ENCODE measurements at regions not wholly inside any gene's neighbourhood (a gene's known extent, or its start where the extent isn't known, plus 50 kb on each side); places are given as distances from the start of the nearest gene placed in this dataset.
"Not testable (repeated sequence)": the region's sequence is repeated elsewhere in the genome, so short reads cannot be mapped to it uniquely, and the experiment has no call there.

GRCh38 chr7:86445285-86445684, 198.4 kb upstream of the GRM3 start:
- no peak overlapping the region for H3K27ac Mint-ChIP-seq
- no peaks in the 10 kb centered on the region for H3K27me3 Mint-ChIP-seq
- peaks cover 16% of the 10 kb centered on the region for H3K9me3 Mint-ChIP-seq
- no peaks in the 10 kb centered on the region for H3K4me1 Mint-ChIP-seq (ENCODE audit: low read depth in 2 of 2)
- no peak for DNase-seq (ENCODE audit: low spot score)
- H3K36me3 Mint-ChIP-seq = peaks cover 5% of the 10 kb centered on the region
- no peak for ATAC-seq
- no peak overlapping the region for H3K4me3 Mint-ChIP-seq

GRCh38 chr7:86444245-86444644, 199.5 kb upstream of the GRM3 start:
- DNase-seq (ENCODE audit: low spot score) = no peak

GRCh38 chr7:86440420-86440819, 203.3 kb upstream of the GRM3 start:
- not testable (repeated sequence) for DNase-seq (ENCODE audit: low spot score); H3K4me1 Mint-ChIP-seq (ENCODE audit: low read depth in 2 of 2); H3K27me3 Mint-ChIP-seq; ATAC-seq; H3K27ac Mint-ChIP-seq; H3K36me3 Mint-ChIP-seq; H3K4me3 Mint-ChIP-seq
- H3K9me3 Mint-ChIP-seq = peaks cover 14% of the 10 kb centered on the region

More at GRCh38 chr7:86444245-86444644, 199.5 kb upstream of the GRM3 start:
- peaks cover 5% of the 10 kb centered on the region for H3K36me3 Mint-ChIP-seq
- no peaks in the 10 kb centered on the region for H3K4me1 Mint-ChIP-seq (ENCODE audit: low read depth in 2 of 2)
- no peak overlapping the region for H3K4me3 Mint-ChIP-seq
- no peaks in the 10 kb centered on the region for H3K27me3 Mint-ChIP-seq
- H3K9me3 Mint-ChIP-seq = peaks cover 16% of the 10 kb centered on the region
- no peak for ATAC-seq
- H3K27ac Mint-ChIP-seq = no peak overlapping the region

DNA sequence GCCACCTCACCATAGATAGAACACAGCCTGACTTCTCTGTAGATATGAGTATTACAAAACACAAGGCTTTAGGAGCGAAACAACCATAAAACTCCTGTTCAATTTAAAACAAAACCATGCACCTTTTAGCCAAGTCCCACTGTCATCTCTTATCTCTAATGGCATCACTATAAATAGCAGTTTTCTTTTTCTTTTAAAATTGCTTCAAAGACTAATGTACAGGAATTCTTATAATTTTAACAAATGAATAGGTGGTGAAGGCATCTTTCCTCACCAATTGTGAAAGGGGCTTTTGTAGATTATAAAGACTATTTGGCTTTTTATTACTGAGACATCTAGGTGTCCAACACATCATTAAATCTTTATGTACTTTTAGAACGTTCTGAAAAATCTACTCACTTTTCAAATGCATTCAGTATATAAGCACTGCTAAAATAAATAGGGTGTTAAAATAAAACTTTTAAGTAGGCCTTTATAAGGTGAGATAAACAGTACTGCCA, 205.7 kb upstream of the GRM3 start:
- no peak overlapping the region for H3K27ac Mint-ChIP-seq
- DNase-seq (ENCODE audit: low spot score) (no peak), ATAC-seq (no peak)
- H3K4me3 Mint-ChIP-seq = no peak overlapping the region
- H3K27me3 Mint-ChIP-seq = no peaks in the 10 kb centered on the region
- no peaks in the 10 kb centered on the region for H3K36me3 Mint-ChIP-seq
- no peaks in the 10 kb centered on the region for H3K4me1 Mint-ChIP-seq (ENCODE audit: low read depth in 2 of 2)
- H3K9me3 Mint-ChIP-seq = peaks cover 20% of the 10 kb centered on the region

DNA sequence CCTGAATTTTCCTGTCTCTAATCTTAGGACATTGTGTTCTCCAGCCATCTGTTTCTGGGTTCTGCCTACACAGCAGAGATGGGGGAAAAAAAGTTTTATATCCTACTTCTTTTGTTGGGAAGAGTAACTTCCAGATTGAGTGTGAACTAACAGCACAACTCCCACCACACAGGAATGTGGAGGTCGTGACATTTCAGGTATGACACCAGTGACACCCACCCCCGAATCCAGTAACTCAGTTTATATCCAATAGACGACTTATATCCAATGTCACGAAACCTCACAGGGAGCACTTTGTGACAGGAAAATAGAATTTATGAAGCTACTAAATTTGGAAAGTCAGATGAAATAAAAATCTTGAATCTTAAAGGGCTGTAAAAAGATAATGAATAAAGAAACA, 211.9 kb upstream of the GRM3 start:
- Mint-ChIP-seq H3K4me3 (no peak overlapping the region), H3K4me1 (ENCODE audit: low read depth in 2 of 2) (no peaks in the 10 kb centered on the region), H3K27ac (no peak overlapping the region), H3K9me3 (peaks cover 22% of the 10 kb centered on the region), H3K36me3 (no peaks in the 10 kb centered on the region), H3K27me3 (no peaks in the 10 kb centered on the region)
- ATAC-seq (no peak), DNase-seq (ENCODE audit: low spot score) (no peak)

- H3K27ac Mint-ChIP-seq = no peak overlapping the region
- ATAC-seq = no peak
- no peaks in the 10 kb centered on the region for H3K4me1 Mint-ChIP-seq (ENCODE audit: low read depth in 2 of 2)
- no peak for DNase-seq (ENCODE audit: low spot score)
- H3K27me3 Mint-ChIP-seq = no peaks in the 10 kb centered on the region
- H3K36me3 Mint-ChIP-seq = no peaks in the 10 kb centered on the region
- no peak overlapping the region for H3K4me3 Mint-ChIP-seq
- H3K9me3 Mint-ChIP-seq = no peaks in the 10 kb centered on the region
Observed at GRCh38 chr7:86411814-86412213, 231.9 kb upstream of the GRM3 start.

DNA sequence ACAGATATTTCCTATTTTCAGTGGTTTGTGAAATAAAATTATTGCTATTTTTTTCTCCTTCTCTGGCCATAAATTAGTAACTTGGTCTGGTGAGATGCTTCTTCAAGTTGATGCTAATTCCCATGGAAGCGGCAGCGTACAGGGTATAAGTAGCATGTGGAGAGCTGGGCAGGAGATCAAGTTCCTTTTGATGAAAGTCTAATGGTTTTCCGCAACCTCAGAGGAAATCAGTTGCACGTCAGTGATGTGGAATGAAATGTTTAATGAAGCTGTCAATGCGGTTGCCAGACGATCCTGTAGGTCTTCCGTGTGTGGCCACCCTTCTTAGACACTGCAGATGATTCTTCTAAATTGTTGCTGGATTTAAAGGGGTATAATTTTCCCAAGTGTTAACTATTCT, 236.4 kb upstream of the GRM3 start:
- no peaks in the 10 kb centered on the region for H3K27me3 Mint-ChIP-seq

DNA sequence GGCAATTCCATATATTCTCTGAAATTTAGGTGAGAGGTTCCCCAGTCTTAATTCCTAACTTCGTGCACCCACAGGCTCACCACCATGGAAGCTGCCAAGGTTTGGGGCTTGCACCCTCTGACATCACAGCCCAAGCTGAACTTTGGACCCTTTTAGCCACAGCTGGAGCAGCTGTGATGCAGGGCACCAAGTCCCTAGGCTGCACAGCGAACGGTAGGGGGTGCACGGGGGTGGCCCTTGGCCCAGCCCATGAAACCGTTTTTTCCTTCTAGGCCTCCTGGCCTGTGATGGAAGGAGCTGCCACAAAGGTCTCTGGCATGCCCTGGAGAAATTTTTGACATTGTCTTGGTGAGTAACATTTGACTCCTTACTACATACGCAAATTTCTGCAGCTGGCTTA, 251.9 kb upstream of the GRM3 start:
- DNase-seq (ENCODE audit: low spot score) (no peak), ATAC-seq (no peak)
- no peak overlapping the region for H3K4me3 Mint-ChIP-seq
- peaks cover 23% of the 10 kb centered on the region for H3K9me3 Mint-ChIP-seq
- no peak overlapping the region for H3K27ac Mint-ChIP-seq
- H3K27me3 Mint-ChIP-seq = no peaks in the 10 kb centered on the region
- peaks cover 6% of the 10 kb centered on the region for H3K36me3 Mint-ChIP-seq
- no peaks in the 10 kb centered on the region for H3K4me1 Mint-ChIP-seq (ENCODE audit: low read depth in 2 of 2)

More for the DNA sequence above, 236.4 kb upstream of the GRM3 start:
- H3K27ac Mint-ChIP-seq = no peak overlapping the region
- no peaks in the 10 kb centered on the region for H3K36me3 Mint-ChIP-seq
- DNase-seq (ENCODE audit: low spot score) (no peak), ATAC-seq (no peak)
- H3K4me1 Mint-ChIP-seq (ENCODE audit: low read depth in 2 of 2) = no peaks in the 10 kb centered on the region
- peaks cover 8% of the 10 kb centered on the region for H3K9me3 Mint-ChIP-seq
- no peak overlapping the region for H3K4me3 Mint-ChIP-seq

- H3K4me1 Mint-ChIP-seq (ENCODE audit: low read depth in 2 of 2); H3K4me3 Mint-ChIP-seq; H3K36me3 Mint-ChIP-seq; DNase-seq (ENCODE audit: low spot score); ATAC-seq; H3K27ac Mint-ChIP-seq; H3K27me3 Mint-ChIP-seq: not testable (repeated sequence)
- peaks cover 29% of the 10 kb centered on the region for H3K9me3 Mint-ChIP-seq
Observed at GRCh38 chr7:86375602-86376001, 268.1 kb upstream of the GRM3 start.

- Mint-ChIP-seq H3K36me3 (peaks cover 4% of the 10 kb centered on the region), H3K4me1 (ENCODE audit: low read depth in 2 of 2) (no peaks in the 10 kb centered on the region), H3K4me3 (no peak overlapping the region), H3K27me3 (no peaks in the 10 kb centered on the region), H3K27ac (no peak overlapping the region), H3K9me3 (peaks cover 14% of the 10 kb centered on the region)
- DNase-seq (ENCODE audit: low spot score) (no peak), ATAC-seq (no peak)
Observed at GRCh38 chr7:86372262-86372661, 271.4 kb upstream of the GRM3 start.

- ATAC-seq (no peak), DNase-seq (ENCODE audit: low spot score) (no peak)
- H3K27me3 Mint-ChIP-seq = no peaks in the 10 kb centered on the region
- H3K9me3 Mint-ChIP-seq = peaks cover 7% of the 10 kb centered on the region
- H3K27ac Mint-ChIP-seq = no peak overlapping the region
- no peak overlapping the region for H3K4me3 Mint-ChIP-seq
- H3K36me3 Mint-ChIP-seq = no peaks in the 10 kb centered on the region
- H3K4me1 Mint-ChIP-seq (ENCODE audit: low read depth in 2 of 2) = no peaks in the 10 kb centered on the region
Observed at GRCh38 chr7:86366946-86367345, 276.8 kb upstream of the GRM3 start.

DNA sequence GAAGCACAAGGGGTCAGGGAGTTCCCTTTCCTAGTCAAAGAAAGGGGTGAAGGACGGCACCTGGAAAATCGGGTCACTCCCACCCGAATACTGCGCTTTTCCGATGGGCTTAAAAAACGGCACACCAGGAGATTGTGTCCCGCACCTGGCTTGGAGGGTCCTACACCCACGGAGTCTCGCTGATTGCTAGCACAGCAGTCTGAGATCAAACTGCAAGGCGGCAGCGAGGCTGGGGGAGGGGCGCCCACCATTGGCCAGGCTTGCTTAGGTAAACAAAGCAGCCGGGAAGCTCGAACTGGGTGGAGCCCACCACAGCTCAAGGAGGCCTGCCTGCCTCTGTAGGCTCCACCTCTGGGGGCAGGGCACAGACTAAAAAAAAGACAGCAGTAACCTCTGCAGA, 303.3 kb upstream of the GRM3 start:
- H3K4me3 Mint-ChIP-seq, H3K27ac Mint-ChIP-seq: not testable (repeated sequence)
- H3K36me3 Mint-ChIP-seq = peaks cover 15% of the 10 kb centered on the region

DNA sequence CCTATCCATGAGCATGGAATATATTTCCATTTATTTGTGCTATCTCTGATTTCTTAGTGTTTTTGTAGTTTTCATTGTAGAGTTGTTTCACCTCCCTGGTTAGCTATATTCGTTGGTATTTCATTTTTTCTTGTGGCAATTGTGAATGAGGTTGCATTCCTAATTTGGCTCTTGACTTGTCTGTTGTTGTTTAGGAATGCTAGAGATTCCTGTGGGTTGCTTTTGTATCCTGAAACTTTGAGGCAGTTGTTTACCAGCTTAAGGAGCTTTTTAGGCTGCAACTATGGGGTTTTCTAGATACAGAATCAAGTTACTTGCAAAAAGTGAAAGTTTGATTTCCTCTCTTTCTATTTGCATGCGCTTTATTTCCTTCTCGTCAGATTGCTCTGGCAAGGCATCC, 304.7 kb upstream of the GRM3 start:
- Mint-ChIP-seq H3K27me3 (no peaks in the 10 kb centered on the region), H3K4me3 (no peak overlapping the region), H3K27ac (no peak overlapping the region), H3K4me1 (ENCODE audit: low read depth in 2 of 2) (no peaks in the 10 kb centered on the region), H3K9me3 (peaks cover 10% of the 10 kb centered on the region), H3K36me3 (peaks cover 15% of the 10 kb centered on the region)
- ATAC-seq = no peak
- DNase-seq (ENCODE audit: low spot score) = no peak

More for the DNA sequence above, 303.3 kb upstream of the GRM3 start:
- not testable (repeated sequence) for ATAC-seq; H3K9me3 Mint-ChIP-seq; DNase-seq (ENCODE audit: low spot score); H3K27me3 Mint-ChIP-seq; H3K4me1 Mint-ChIP-seq (ENCODE audit: low read depth in 2 of 2)

DNA sequence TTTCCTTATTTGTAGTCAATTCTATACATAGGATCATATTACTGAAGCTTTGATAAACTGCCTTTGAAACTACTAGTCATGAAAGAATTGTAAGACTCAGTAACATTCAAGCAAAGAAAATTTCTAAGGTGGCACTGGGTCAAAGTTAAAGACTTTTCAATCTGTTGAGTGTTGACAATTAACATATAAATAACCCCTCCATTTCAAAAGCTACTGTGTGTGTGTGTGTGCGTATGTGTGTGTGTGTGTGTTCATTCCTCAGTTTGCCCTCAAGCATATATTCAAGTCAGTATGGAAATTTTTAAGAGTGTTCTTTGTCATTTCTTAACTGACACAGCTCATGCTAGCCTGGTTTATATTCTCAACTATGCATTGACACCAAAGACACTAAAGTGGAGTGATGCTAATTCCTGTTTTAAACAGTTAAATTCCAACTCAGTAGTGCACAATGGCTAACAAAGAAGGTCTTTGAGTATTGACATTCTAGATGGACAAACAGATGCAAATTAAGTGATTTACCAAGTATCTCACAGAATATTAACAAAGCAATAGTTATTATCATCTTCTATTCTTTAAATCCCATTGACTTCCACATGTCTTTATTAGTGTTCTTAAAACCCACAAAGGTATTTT, 314.8 kb upstream of the GRM3 start:
- H3K4me3 Mint-ChIP-seq = no peak overlapping the region
- no peaks in the 10 kb centered on the region for H3K4me1 Mint-ChIP-seq (ENCODE audit: low read depth in 2 of 2)
- H3K9me3 Mint-ChIP-seq = peaks cover 6% of the 10 kb centered on the region
- no peak overlapping the region for H3K27ac Mint-ChIP-seq
- H3K27me3 Mint-ChIP-seq = no peaks in the 10 kb centered on the region
- DNase-seq (ENCODE audit: low spot score) = no peak
- ATAC-seq = no peak
- H3K36me3 Mint-ChIP-seq = no peaks in the 10 kb centered on the region

DNA sequence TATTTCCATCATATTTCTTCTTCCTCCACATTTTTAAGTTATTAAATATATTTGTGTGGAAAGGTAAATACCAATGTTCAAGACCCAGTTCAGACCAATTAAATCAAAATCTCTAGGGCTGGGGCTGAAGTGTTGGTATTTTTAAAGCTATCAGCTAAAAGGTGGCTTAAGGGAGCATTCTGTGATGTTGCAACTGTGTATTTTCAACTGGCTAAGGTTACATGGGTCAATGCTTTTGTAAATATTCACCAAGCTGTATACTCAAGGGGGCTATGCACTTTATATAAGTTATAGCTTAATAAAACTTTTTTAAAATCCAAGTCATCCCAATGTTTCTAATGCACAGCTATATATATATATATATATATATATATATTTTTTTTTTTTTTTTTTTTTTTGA, 316.9 kb upstream of the GRM3 start:
- peaks cover 9% of the 10 kb centered on the region for H3K9me3 Mint-ChIP-seq
- H3K36me3 Mint-ChIP-seq = no peaks in the 10 kb centered on the region
- no peak overlapping the region for H3K4me3 Mint-ChIP-seq
- ATAC-seq = no peak
- no peaks in the 10 kb centered on the region for H3K4me1 Mint-ChIP-seq (ENCODE audit: low read depth in 2 of 2)
- no peaks in the 10 kb centered on the region for H3K27me3 Mint-ChIP-seq
- H3K27ac Mint-ChIP-seq = no peak overlapping the region
- DNase-seq (ENCODE audit: low spot score) = no peak

Measured in natural killer cell treated with Interleukin-12 subunit alpha and Interleukin-12 subunit beta and Interleukin-15 and Interleukin-18, amount 100 ng/mL, for 72 hours (primary cell).